ENCODE measurements at regions not wholly inside any gene's neighbourhood (a gene's known extent, or its start where the extent isn't known, plus 50 kb on each side); places are given as distances from the start of the nearest gene placed in this dataset.
A peak's percentile ranks its signal among the peaks of the same experiment; 100 is the strongest.

DNA sequence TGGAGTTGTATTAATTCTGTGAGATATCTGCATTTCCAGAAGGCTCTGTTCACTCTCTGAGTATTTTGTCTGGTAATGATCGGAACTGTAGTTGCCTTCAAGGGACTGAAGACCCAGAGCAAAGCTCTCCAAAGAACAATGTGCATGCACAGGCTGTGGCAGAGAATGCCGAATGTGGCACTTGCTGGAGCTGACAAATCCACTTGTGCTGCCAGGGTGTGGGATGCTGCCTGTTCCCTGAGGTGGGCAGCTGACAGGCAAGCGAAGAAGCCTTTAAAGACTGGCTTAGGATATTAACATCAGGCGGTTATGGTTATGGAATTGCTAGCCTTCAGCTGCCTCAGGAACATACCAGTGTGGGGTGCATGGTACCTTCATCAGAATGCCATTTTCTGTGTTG is 419.9 kb upstream of the ATP2B1 start:
- DNase-seq (ENCODE audit: insufficient read length, low spot score) = no peak
- no peak for TF ChIP-seq POLR2A (IDR thresholded peaks at IDR 0.05; ENCODE audit: low read depth, low read length)
- FAIRE-seq = no peak

DNA sequence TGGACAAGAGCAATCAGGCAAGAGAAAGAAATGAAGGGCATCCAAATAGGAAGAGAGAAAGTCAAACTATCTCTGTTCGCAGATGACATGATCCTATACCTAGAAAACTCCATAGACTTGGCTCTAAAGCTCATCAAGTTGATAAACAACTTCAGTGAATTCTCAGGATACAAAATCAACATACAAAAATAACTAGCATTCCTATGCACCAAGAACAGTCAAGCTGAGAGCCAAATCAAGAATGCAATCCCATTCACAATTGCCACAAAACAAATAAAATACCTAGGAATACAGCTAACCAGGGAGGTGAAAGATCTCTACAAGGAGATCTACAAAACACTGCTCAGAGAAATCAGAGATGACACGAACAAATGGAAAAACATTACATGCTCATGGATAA is 417.5 kb upstream of the ATP2B1 start:
- DNase-seq (ENCODE audit: insufficient read length, low spot score) (no peak), FAIRE-seq (no peak)
- no peak for TF ChIP-seq POLR2A (IDR thresholded peaks at IDR 0.05; ENCODE audit: low read depth, low read length)

DNA sequence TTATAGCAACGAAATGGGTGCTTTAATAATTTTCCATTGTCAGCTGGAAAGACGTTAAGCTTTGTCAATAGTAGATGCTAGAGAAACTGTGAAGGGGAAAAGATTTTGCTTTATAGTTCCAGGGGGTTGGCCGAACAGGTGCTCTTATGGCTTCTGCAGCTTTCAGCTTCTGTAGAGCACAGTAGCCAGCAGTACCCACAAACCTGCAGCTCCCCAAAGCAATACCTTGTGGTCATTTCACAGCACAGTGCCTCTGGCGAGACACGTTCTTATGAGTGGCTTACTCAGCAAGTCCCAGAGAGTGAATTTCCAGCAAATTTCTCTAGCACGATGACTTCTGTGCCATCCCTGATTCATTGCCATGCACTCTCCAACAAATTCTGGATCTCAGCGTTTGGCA is 416.3 kb upstream of the ATP2B1 start:
- DNase-seq (ENCODE audit: insufficient read length, low spot score) = no peak
- FAIRE-seq = no peak
- no peak for TF ChIP-seq POLR2A (IDR thresholded peaks at IDR 0.05; ENCODE audit: low read depth, low read length)

GRCh38 chr12:90124289-90124688 is 415.7 kb upstream of the ATP2B1 start:
- TF ChIP-seq POLR2A (IDR thresholded peaks at IDR 0.05; ENCODE audit: low read depth, low read length) = no peak
- FAIRE-seq = no peak
- no peak for DNase-seq (ENCODE audit: insufficient read length, low spot score)

- FAIRE-seq (no peak), DNase-seq (ENCODE audit: insufficient read length, low spot score) (no peak)
- TF ChIP-seq POLR2A (IDR thresholded peaks at IDR 0.05; ENCODE audit: low read depth, low read length) = no peak
Observed at GRCh38 chr12:90122681-90123080, 414.0 kb upstream of the ATP2B1 start.

DNA sequence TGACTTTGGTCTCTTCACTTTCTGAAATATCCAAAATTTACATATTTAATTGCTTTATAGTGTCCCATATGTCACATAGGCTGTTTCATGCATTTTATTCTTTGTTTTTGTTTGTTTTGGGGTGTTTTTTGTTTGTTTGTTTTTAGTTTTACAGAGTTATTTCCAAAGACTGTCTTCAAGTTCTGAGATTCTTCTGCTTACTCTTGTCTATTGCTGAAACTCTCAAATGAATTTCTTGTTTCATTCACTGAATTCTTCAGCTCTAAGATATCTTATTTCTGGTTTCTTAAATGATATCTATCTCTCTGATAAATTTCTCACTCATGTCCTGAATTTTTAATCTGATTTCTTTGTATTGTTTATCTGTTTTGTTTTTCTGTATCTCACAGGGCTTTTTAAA is 412.0 kb upstream of the ATP2B1 start:
- DNase-seq (ENCODE audit: insufficient read length, low spot score) (no peak), FAIRE-seq (no peak)
- no peak for TF ChIP-seq POLR2A (IDR thresholded peaks at IDR 0.05; ENCODE audit: low read depth, low read length)

GRCh38 chr12:90112666-90113065 is 404.0 kb upstream of the ATP2B1 start:
- no peak for DNase-seq (ENCODE audit: insufficient read length, low spot score)
- no peak for TF ChIP-seq POLR2A (IDR thresholded peaks at IDR 0.05; ENCODE audit: low read depth, low read length)
- FAIRE-seq = no peak

DNA sequence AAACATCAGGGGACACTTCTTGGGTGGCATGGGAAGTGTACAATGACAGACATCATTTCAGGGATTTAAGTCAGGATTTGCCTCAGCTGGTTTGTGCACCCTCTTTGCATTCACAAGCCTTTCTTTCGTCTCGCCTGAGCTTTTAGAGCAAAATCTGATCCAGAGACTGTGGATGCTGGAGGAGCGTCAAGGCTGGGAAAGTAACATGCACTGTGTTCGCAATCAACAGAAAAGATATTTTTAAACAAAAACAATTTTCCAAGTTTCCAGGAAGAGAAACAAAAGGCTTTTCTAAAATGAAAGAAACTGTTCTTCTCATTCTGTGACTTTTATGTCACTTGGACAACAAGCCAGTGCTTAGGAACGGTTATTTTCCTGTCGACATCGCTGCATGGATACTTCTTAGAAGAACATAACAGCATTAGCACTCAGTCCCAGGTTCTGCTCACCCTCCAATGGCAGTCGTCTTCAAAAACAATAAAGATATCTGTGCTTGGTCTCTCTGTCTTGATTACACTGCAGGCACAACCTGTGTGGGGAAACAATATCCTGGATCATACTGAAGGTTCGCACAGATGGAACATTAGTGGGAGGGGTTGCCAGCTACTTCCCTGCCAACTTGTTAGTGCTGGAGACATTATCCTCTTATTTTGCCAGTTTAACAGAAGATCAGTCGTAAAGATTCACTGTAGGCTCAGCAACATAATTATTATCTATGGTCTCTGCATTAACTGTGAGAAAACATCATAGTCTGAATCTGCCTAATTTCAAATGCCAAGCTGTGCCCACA is 403.3 kb upstream of the ATP2B1 start:
- DNase-seq (ENCODE audit: insufficient read length, low spot score) (no peak), FAIRE-seq (no peak)
- TF ChIP-seq POLR2A (IDR thresholded peaks at IDR 0.05; ENCODE audit: low read depth, low read length) = no peak

DNA sequence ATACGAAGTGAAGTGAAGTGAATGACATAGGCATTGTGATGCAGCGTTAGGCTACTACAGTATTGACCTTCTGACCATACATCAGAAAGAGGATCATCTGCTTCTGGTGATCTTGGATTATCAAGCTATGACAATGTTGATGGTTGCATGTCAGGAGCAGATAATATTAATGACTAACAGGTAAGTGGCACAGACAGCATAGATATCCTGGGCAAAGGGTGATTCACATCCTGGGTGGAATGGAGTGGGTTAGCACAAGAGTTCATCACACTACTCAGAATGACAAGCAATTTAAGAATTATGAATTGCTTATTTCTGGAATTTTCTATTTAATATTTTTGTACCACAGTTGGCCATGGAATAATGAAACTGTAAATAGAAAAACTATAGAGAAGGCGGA is 397.9 kb upstream of the ATP2B1 start:
- no peak for FAIRE-seq
- no peak for DNase-seq (ENCODE audit: insufficient read length, low spot score)
- TF ChIP-seq POLR2A (IDR thresholded peaks at IDR 0.05; ENCODE audit: low read depth, low read length) = no peak

- TF ChIP-seq POLR2A (IDR thresholded peaks at IDR 0.05; ENCODE audit: low read depth, low read length) = no peak
- DNase-seq (ENCODE audit: insufficient read length, low spot score) = no peak
- peak; percentile 11 for FAIRE-seq
Observed at GRCh38 chr12:90102957-90103652, 394.5 kb upstream of the ATP2B1 start.

DNA sequence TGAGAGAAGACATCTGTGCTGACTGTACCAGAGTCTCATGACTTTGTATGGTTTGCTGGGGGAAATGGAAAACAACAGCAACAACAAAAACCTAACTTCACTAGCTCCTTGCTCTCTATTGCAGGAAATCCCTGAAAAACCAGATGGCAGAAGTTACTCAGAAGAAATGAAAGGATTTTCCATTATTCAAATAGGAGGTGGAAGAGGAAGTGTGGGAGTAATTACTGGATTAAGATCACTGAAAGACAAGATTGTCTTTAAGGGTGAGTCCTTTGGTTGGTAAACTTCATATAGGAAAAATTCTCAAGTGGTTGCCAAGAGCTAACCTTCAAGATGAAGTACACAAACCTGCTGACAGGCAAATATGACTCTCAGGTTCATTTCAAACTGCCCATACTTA is 391.9 kb upstream of the ATP2B1 start:
- no peak for TF ChIP-seq POLR2A (IDR thresholded peaks at IDR 0.05; ENCODE audit: low read depth, low read length)
- FAIRE-seq (peak; percentile 53), DNase-seq (ENCODE audit: insufficient read length, low spot score) (no peak)

DNA sequence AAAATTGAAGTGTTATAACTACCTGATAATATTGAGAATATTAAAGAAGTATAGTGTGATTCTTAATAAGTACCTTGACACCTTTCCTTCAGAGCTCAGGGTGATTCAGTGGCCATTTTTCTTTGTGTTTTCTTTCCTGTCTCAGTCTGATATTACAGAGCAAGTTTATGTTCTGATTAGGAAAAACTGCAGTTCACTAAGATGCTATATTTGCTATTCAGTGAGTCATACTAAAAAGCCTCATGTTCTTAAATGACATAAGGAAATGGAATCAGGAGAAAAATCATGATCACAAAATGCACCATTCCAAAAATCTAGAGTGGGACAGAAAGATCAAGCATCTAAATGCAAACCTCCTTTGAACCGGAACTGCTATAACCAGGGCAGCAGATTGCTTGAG is 390.6 kb upstream of the ATP2B1 start:
- no peak for DNase-seq (ENCODE audit: insufficient read length, low spot score)
- no peak for TF ChIP-seq POLR2A (IDR thresholded peaks at IDR 0.05; ENCODE audit: low read depth, low read length)
- peak; percentile 62 for FAIRE-seq

DNA sequence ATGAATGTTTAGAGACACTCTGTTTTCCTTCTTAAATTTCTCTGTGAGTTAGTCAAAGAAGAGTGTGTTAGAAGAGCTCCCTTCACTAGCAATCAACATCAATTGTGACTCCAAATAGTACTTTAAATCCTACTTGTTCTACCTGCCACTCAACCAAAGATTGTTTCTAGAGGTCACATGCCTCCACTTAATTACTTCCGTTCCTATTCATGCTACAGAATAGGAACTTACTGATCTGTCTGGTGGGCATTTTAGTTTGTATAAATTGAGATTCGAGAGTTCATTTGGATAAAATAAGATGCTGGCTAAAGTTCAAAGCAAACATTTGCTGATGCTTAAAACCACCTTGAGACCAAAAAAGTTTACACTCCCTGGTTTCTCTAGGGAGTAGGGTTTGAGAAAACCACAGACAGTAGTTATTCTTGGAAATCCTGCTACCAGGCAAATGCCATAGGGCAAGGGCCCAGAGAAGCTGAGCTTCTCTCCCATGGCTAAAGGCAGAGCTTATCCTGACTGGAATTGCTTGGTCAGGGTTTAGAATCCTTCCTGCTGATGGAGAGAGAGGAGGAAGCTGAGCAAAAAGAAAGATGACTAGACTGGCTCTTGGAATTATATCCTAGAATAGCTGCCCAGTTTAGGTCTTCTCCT is 389.6 kb upstream of the ATP2B1 start:
- no peak for DNase-seq (ENCODE audit: insufficient read length, low spot score)
- FAIRE-seq = no peak
- no peak for TF ChIP-seq POLR2A (IDR thresholded peaks at IDR 0.05; ENCODE audit: low read depth, low read length)

DNA sequence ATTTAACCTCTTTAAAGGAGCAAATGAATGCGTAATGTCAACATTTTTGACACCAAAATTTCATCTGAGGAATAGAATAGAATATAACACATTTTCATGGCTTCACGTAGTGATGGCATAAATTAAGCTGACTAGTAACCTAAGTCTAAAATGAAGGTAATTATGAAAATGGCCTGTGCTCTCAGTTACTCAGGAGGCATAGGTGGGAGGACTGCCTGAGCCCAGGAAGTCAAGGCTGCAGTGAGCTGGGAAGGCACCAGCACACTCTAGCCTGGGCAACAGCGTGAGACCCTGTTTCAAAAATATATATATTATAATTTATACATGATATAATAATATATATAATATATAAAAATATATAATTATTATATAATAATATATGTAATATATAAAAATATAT is 383.2 kb upstream of the ATP2B1 start:
- DNase-seq (ENCODE audit: insufficient read length, low spot score) = no peak
- no peak for TF ChIP-seq POLR2A (IDR thresholded peaks at IDR 0.05; ENCODE audit: low read depth, low read length)
- no peak for FAIRE-seq
